ENCODE measurements at regions not wholly inside any gene's neighbourhood (a gene's known extent, or its start where the extent isn't known, plus 50 kb on each side); places are given as distances from the start of the nearest gene placed in this dataset.

- TF ChIP-seq RARB (CRISPR knock-in tag; IDR thresholded peaks at IDR 0.05) (no peak), BACH2 (CRISPR knock-in tag; IDR thresholded peaks at IDR 0.05; ENCODE audit: borderline replicate concordance) (no peak), SNAI2 (CRISPR knock-in tag; IDR thresholded peaks at IDR 0.05) (no peak), TOX (CRISPR knock-in tag; IDR thresholded peaks at IDR 0.05; ENCODE audit: borderline replicate concordance) (no peak), CREB5 (CRISPR knock-in tag; IDR thresholded peaks at IDR 0.05; ENCODE audit: low read depth) (no peak), ZFP30 (CRISPR knock-in tag; IDR thresholded peaks at IDR 0.05) (no peak), ISL1 (CRISPR knock-in tag; IDR thresholded peaks at IDR 0.05) (no peak), ZNF8 (CRISPR knock-in tag; IDR thresholded peaks at IDR 0.05) (no peak), GLIS3 (CRISPR knock-in tag; IDR thresholded peaks at IDR 0.05) (no peak), TCF4 (CRISPR knock-in tag; IDR thresholded peaks at IDR 0.05; ENCODE audit: borderline replicate concordance) (no peak), ESRRG (CRISPR knock-in tag; IDR thresholded peaks at IDR 0.05) (no peak), ARNTL (CRISPR knock-in tag; IDR thresholded peaks at IDR 0.05; ENCODE audit: borderline replicate concordance, low read depth) (no peak), TSHZ2 (CRISPR knock-in tag; IDR thresholded peaks at IDR 0.05) (no peak)
- TF ChIP-seq, protein P1, sequence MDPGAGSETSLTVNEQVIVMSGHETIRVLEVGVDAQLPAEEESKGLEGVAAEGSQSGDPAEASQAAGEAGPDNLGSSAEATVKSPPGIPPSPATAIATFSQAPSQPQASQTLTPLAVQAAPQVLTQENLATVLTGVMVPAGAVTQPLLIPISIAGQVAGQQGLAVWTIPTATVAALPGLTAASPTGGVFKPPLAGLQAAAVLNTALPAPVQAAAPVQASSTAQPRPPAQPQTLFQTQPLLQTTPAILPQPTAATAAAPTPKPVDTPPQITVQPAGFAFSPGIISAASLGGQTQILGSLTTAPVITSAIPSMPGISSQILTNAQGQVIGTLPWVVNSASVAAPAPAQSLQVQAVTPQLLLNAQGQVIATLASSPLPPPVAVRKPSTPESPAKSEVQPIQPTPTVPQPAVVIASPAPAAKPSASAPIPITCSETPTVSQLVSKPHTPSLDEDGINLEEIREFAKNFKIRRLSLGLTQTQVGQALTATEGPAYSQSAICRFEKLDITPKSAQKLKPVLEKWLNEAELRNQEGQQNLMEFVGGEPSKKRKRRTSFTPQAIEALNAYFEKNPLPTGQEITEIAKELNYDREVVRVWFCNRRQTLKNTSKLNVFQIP (CRISPR knock-in tag; IDR thresholded peaks at IDR 0.05; ENCODE audit: borderline replicate concordance, low read depth) = no peak
- TF ChIP-seq, protein P2, sequence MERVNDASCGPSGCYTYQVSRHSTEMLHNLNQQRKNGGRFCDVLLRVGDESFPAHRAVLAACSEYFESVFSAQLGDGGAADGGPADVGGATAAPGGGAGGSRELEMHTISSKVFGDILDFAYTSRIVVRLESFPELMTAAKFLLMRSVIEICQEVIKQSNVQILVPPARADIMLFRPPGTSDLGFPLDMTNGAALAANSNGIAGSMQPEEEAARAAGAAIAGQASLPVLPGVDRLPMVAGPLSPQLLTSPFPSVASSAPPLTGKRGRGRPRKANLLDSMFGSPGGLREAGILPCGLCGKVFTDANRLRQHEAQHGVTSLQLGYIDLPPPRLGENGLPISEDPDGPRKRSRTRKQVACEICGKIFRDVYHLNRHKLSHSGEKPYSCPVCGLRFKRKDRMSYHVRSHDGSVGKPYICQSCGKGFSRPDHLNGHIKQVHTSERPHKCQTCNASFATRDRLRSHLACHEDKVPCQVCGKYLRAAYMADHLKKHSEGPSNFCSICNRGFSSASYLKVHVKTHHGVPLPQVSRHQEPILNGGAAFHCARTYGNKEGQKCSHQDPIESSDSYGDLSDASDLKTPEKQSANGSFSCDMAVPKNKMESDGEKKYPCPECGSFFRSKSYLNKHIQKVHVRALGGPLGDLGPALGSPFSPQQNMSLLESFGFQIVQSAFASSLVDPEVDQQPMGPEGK (CRISPR knock-in tag; IDR thresholded peaks at IDR 0.05; ENCODE audit: borderline replicate concordance) = no peak
- ATAC-seq = no peak
Measured at GRCh38 chr3:21859124-21860081, 108.4 kb upstream of the ZNF385D start.

DNA sequence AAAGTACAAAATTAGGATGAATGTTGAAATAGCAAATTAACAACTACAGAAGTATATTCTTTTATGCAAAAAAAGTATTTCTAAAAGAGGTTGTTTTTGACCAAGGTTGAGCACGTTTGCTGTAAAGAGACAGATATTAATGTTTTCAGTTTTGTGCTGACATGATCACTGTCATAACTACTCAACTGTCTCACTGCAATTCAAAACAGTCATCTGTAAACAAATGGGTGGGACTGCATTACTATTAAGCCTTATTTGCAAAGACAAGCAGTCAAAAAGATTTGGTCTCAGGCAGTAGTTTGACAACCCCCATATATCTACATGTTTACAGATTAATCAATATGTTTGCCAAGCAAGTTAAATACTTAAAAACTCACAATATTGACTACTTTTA, 109.1 kb upstream of the ZNF385D start:
- TF ChIP-seq TSHZ2 (CRISPR knock-in tag; IDR thresholded peaks at IDR 0.05) = no peak
- no peak for TF ChIP-seq RARB (CRISPR knock-in tag; IDR thresholded peaks at IDR 0.05)
- TF ChIP-seq BACH2 (CRISPR knock-in tag; IDR thresholded peaks at IDR 0.05; ENCODE audit: borderline replicate concordance) = no peak
- TF ChIP-seq GLIS3 (CRISPR knock-in tag; IDR thresholded peaks at IDR 0.05) = no peak
- no peak for TF ChIP-seq ESRRG (CRISPR knock-in tag; IDR thresholded peaks at IDR 0.05)
- no peak for TF ChIP-seq SNAI2 (CRISPR knock-in tag; IDR thresholded peaks at IDR 0.05)
- no peak for TF ChIP-seq OSR1 (CRISPR knock-in tag; IDR thresholded peaks at IDR 0.05)
- no peak for TF ChIP-seq ZC3H10 (CRISPR knock-in tag; IDR thresholded peaks at IDR 0.05)
- TF ChIP-seq, protein P2 (CRISPR knock-in tag; IDR thresholded peaks at IDR 0.05; ENCODE audit: borderline replicate concordance) = no peak
- no peak for TF ChIP-seq ARNTL (CRISPR knock-in tag; IDR thresholded peaks at IDR 0.05; ENCODE audit: borderline replicate concordance, low read depth)
- ATAC-seq = no peak

Data from SK-N-SH treated with all-trans-retinoic acid at 6 μM for 48 hours (cell line).